Brain microvascular endothelial cell (primary cell): ENCODE measurements at regions not wholly inside any gene's neighbourhood (a gene's known extent, or its start where the extent isn't known, plus 50 kb on each side); places are given as distances from the start of the nearest gene placed in this dataset.

Experiments
- DNase-seq: peaks from one replicate; pipeline ENCODE4 v3.0.0-alpha.2; 2020
- H3K27ac ChIP-seq: fragments of 250-450 bp; sonication (Bioruptor Pico); 2 replicates; pipeline ENCODE4 v1.5.1; 2020; ENCODE audit warnings: mild to moderate bottlenecking, moderate library complexity
- H3K27me3 ChIP-seq: fragments of 250-450 bp; sonication (Bioruptor Pico); replicated peaks from 2 replicates; pipeline ENCODE4 v1.5.1; 2020; ENCODE audit warnings: mild to moderate bottlenecking
- H3K36me3 ChIP-seq: fragments of 250-450 bp; sonication (Bioruptor Pico); replicated peaks from 2 replicates; pipeline ENCODE4 v1.5.1; 2020; ENCODE audit warnings: mild to moderate bottlenecking
- H3K4me3 ChIP-seq: 2 replicates; pipeline ENCODE4 v1.5.1; 2011; ENCODE audit warnings: low read depth, mild to moderate bottlenecking, control low read depth, low read length, moderate library complexity
- CTCF ChIP-seq: IDR thresholded peaks from 2 replicates; pipeline ENCODE4 v1.5.1; 2011; ENCODE audit warnings: low read depth, mild to moderate bottlenecking, moderate library complexity, low read length, control low read depth, inconsistent platforms; ENCODE audit errors: missing control alignments
- in situ Hi-C: cut with HindIII; loops from 2 replicates; pipeline ENCODE4 v1.10.0; 2017; ENCODE audit warnings: low sequenced_read_pairs, low pct_ligation_motif_present

- in situ Hi-C loops: no loop called here
- TF ChIP-seq CTCF: no peak
- no peak overlapping the region for H3K27ac ChIP-seq
- H3K36me3 ChIP-seq: no peaks in the 10 kb centered on the region
- H3K27me3 ChIP-seq: no peaks in the 10 kb centered on the region
- no peak for DNase-seq
- H3K4me3 ChIP-seq: no peak overlapping the region
Observed at GRCh38 chr4:180434131-180434895, 1808.9 kb upstream of the TENM3 start.

GRCh38 chr4:180436361-180436760 is 1806.8 kb upstream of the TENM3 start:
- DNase-seq: no peak
- TF ChIP-seq CTCF: no peak
- Histone ChIP-seq H3K4me3 (no peak overlapping the region), H3K27ac (no peak overlapping the region), H3K27me3 (no peaks in the 10 kb centered on the region), H3K36me3 (no peaks in the 10 kb centered on the region)
- in situ Hi-C loops: no loop called here

GRCh38 chr4:180437601-180438000 is 1805.6 kb upstream of the TENM3 start:
- H3K4me3 ChIP-seq: no peak overlapping the region
- H3K36me3 ChIP-seq: no peaks in the 10 kb centered on the region
- no peak for TF ChIP-seq CTCF
- in situ Hi-C loops: no loop called here
- DNase-seq: no peak
- H3K27ac ChIP-seq: no peak overlapping the region
- no peaks in the 10 kb centered on the region for H3K27me3 ChIP-seq

- no peak for DNase-seq
- Histone ChIP-seq H3K27ac (no peak overlapping the region), H3K27me3 (no peaks in the 10 kb centered on the region), H3K4me3 (no peak overlapping the region), H3K36me3 (no peaks in the 10 kb centered on the region)
- TF ChIP-seq CTCF: no peak
- in situ Hi-C loops: no loop called here
Observed at GRCh38 chr4:180448306-180448705, 1794.9 kb upstream of the TENM3 start.

GRCh38 chr4:180449395-180449956 is 1793.7 kb upstream of the TENM3 start:
- Histone ChIP-seq H3K27ac (no peak overlapping the region), H3K27me3 (no peaks in the 10 kb centered on the region), H3K36me3 (no peaks in the 10 kb centered on the region), H3K4me3 (no peak overlapping the region)
- no peak for DNase-seq
- TF ChIP-seq CTCF: peak; percentile 76
- in situ Hi-C loops: no loop called here
